CD1c-positive myeloid dendritic cell (primary cell): ENCODE measurements at regions not wholly inside any gene's neighbourhood (a gene's known extent, or its start where the extent isn't known, plus 50 kb on each side); places are given as distances from the start of the nearest gene placed in this dataset.

ENCODE experiments used
- DNase-seq: peaks from one replicate; pipeline ENCODE4 v3.0.0-alpha.2; 2016; ENCODE audit errors: extremely low spot score

- DNase-seq = no peak
Observed at GRCh38 chr3:106263011-106263410, 394.2 kb upstream of the CBLB start.

- DNase-seq = no peak
Observed at GRCh38 chr3:106263546-106263945, 394.7 kb upstream of the CBLB start.

GRCh38 chr3:106265704-106266103, 396.9 kb upstream of the CBLB start:
- no peak for DNase-seq

- no peak for DNase-seq
Observed at GRCh38 chr3:106268696-106269095, 399.9 kb upstream of the CBLB start.

GRCh38 chr3:106272302-106272701, 403.5 kb upstream of the CBLB start:
- DNase-seq = no peak

- no peak for DNase-seq
Observed at GRCh38 chr3:106275592-106275991, 406.8 kb upstream of the CBLB start.

GRCh38 chr3:106276151-106276550, 407.3 kb upstream of the CBLB start:
- no peak for DNase-seq

DNA sequence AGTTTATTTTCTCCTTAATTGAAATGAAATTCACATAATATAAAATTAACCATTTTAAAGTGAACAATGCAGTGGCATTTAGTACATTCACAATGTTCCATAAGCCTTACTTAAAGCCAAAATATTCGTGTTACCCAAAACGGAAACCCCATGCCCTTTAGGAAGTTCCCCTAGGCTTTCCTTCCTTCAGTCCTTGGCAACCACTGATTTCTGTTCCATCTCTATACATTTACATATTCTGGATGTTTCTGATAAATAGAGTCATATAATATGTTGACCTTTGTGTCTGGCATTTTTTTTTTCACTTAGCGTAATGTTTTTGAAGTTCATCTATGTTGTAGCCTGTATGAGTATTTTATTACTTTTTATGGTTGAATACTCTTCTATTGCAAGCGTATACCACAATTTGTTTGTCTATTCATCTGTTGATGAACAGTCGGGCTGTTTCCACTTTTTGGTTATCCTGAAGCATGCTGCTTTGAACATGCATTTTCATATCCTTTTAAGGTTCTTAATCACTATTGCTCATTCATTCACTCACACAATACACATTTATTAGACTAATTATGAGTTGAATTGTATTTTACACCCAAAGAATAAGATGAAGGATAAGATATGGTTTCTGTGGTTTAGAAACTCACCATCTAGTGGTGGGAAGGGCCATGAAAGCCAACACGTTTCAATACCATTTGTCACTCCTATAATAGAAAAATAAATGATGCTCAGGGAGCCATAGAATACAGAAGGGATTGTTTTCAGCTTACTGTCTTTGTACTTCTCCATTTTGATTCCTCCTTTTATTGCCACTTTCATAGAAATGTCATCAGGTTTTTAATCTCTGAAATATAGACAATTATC, 408.2 kb upstream of the CBLB start:
- no peak for DNase-seq

DNA sequence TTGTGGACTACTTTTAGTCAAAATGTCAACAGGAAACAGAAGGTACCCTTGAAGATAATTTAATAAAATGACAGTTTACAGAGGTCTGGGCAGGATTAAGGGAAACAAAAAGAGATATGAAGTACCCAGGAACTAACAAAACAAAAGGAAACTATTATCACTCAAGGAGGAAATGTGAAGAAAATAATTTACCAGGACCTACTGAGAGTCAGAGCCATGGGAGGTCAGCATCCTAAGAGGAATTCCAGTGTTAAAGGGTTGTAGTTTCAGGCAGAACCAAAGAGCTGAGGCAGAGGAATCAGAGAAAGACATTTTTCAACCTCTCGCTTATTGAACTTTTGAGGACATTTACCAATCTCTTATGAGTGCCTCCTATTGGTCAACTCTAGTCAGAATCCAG, 408.9 kb upstream of the CBLB start:
- no peak for DNase-seq

DNA sequence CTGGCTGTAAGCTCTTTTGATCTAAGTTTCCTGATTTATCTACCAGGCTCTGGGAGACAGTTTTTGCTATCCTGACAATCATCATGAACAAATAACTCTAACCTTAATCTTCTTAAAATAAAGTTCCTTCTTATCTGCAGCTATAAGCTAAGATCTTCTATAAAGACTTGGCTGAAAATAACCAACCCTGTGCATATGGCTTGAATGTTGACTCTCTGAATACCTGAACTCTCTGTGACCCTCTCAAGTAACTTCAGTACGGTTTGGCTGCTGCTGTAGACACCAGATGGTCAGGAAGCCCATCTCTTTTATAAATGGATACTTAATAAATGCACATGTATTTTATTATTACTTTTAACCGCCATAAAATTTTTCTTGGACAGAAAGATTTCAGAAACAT, 412.4 kb upstream of the CBLB start:
- no peak for DNase-seq

DNA sequence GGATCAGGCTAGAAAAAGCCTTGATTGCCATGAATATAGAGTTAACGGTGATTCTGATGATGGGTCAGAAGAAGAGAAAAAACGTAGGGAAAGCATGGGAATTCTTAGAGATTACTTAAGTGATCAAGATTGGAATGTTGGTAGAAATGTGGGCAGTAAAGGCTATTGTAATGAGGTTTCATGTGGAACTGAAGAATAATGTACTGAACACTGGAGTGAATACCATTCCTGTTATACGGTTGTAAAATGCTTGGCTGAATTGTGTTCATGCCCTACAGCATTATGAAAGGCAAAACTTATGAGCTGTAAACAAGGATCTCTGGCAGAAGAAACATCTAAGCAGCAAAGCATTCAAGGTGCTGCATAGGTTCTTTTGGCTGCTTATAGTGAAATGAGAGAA, 414.1 kb upstream of the CBLB start:
- no peak for DNase-seq

DNA sequence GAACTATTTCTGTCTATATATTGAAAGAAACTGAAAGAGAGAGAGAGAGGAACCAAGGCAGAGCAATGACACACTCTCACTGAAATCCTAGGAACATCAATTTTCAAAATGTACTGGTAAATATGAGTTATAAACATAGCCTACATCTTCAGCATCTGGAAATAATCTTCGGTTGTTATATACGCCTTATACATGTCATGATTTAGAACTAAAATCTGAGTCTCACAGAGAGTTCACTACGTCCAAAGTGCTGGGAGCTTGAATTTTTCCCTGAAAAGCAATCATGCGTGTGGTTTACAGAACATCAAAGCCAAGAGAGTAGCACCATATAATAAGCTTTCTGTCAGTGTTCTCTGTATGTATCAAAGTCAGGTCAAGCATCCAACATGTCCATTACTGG, 420.0 kb upstream of the CBLB start:
- DNase-seq = no peak

GRCh38 chr3:106290304-106290997, 421.6 kb upstream of the CBLB start:
- no peak for DNase-seq

DNA sequence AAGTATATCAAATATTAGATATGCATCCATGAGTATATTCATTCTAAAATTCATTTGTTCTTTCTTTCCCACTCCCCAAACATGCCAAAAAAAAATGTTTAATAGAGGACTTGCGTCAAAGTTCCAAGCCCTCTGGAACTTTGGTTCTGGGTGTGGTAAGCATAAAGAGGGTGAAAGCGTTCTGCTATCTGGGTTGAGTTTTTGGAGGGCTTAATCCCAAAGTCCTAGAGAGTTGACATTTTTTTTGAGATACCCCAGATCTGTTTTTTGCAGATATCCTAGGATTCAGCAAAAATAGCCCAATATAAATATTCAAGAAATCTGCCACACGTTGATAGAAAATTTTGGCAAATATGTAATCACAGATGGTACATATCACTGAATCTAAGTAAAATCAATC, 424.3 kb upstream of the CBLB start:
- DNase-seq = no peak

DNA sequence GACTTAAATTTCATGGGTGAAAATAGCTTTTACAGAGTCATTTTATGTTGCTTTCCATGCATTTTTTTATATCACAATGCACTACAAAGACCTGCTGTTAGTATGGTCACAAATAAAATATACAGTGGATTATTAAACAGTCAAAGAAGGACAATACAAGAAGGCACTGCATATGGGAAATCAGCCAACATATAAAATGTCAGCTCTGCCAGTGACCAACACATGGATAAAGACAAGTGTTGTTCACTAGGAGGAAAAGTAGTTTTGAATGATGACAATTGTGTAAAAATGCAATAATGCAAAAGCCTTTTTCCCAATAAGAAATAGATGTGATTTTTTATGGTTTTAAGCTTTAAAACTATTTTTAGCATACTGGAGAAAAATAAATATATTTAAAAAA, 425.3 kb upstream of the CBLB start:
- DNase-seq = no peak

DNA sequence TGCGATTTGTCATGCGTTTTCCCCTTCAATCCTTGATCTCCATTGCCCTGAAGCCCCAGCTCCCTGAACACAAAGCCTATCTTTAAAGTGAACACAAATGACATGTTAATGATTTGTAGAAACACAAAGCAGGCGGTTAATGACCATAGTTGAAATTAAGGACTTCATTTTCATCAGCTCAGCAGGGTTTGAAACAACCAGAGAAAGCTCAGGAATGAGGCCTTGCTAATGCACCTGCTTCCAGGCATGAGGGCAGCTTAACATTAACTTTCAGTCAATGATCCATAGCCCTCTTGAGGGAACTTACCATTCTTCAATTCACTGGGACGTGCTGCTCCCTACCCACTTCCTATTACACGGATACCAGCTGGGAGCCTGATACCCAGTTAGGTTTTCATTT, 427.2 kb upstream of the CBLB start:
- no peak for DNase-seq

- no peak for DNase-seq
Observed at GRCh38 chr3:106299300-106300098, 430.7 kb upstream of the CBLB start.

GRCh38 chr3:106302451-106303221, 433.8 kb upstream of the CBLB start:
- DNase-seq = no peak

DNA sequence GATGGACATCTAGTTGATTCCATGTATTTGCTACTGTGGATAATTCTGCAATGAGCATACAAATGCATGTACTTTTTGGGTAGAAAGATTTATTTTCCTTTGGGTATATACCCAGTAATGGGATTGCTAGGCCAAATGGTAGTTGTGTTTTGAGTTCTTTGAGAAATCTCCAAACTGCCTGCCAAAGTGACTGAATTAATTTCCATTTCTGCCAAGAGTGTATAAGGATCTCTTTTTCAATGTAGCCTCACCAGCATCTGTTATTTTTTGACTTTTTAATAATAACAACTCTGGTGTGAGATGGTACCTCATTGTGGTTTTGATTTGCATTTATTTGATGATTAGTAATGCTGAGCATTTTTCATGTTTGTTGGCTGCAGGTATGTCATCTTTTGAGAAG, 435.0 kb upstream of the CBLB start:
- DNase-seq = no peak

DNA sequence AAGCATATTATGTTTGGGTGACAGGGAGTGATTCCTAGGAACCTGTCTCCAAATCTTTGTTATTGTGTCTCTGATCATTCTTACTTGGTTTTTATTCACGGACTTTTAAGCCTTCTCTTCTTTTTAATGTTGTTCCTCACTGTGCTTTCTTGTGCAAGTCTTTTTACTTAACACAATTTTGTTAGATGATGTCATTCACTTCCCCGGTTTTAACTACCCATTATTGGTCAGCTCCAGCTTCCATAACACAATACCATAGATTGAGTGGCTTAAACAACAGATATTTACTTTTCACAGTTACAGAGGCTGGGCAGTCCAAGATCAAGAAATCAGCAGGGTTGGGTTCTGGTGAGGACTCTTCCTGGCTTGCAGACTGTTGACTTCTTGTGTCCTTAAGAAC, 436.3 kb upstream of the CBLB start:
- no peak for DNase-seq

GRCh38 chr3:106305882-106306435, 437.1 kb upstream of the CBLB start:
- no peak for DNase-seq

GRCh38 chr3:106309274-106309673, 440.5 kb upstream of the CBLB start:
- DNase-seq = no peak
